SU-DHL-6 (cell line): ENCODE measurements at regions not wholly inside any gene's neighbourhood (a gene's known extent, or its start where the extent isn't known, plus 50 kb on each side); places are given as distances from the start of the nearest gene placed in this dataset.

Experiments used
- H2AFZ ChIP-seq: fragments of 200-600 bp; sonication (generic); 2 replicates; pipeline ENCODE4 v1.6.1; 2014; ENCODE audit warnings: low read depth, mild to moderate bottlenecking, moderate library complexity, mixed read lengths, antibody characterized with exemption, low read length; ENCODE audit not compliant: severe bottlenecking
- H3F3A ChIP-seq: fragments of 200-600 bp; shearing (Covaris generic); 2 replicates; pipeline ENCODE4 v1.6.0; 2016; ENCODE audit warnings: antibody characterized with exemption, mild to moderate bottlenecking; ENCODE audit not compliant: insufficient read depth
- H3K27ac ChIP-seq: fragments of 200-600 bp; sonication (generic); 2 replicates; pipeline ENCODE4 v1.5.1; 2016; ENCODE audit warnings: low read depth, mild to moderate bottlenecking, low read length, moderate library complexity, mixed read lengths
- H3K27me3 ChIP-seq: fragments of 200-600 bp; sonication (generic), shearing (Covaris generic); 2 replicates; pipeline ENCODE4 v1.6.0; 2014; ENCODE audit warnings: mild to moderate bottlenecking, low read length
- H3K36me3 ChIP-seq: fragments of 200-600 bp; sonication (generic); 2 replicates; pipeline ENCODE4 v1.6.1; 2014; ENCODE audit warnings: mild to moderate bottlenecking, low read length, mixed read lengths
- H3K4me2 ChIP-seq: fragments of 300-600, 200-600 bp; shearing (Covaris generic), sonication (generic); 2 replicates; pipeline ENCODE4 v1.6.0; 2014; ENCODE audit warnings: low read length, low read depth, mild to moderate bottlenecking; ENCODE audit not compliant: poor library complexity, severe bottlenecking
- H3K4me3 ChIP-seq: fragments of 200-600 bp; sonication (generic); 2 replicates; pipeline ENCODE4 v1.5.1; 2014; ENCODE audit warnings: antibody characterized with exemption, low read length, mild to moderate bottlenecking, mixed read lengths; ENCODE audit not compliant: insufficient read depth, poor library complexity, severe bottlenecking
- H3K79me2 ChIP-seq: fragments of 200-600 bp; sonication (generic); 2 replicates; pipeline ENCODE4 v1.6.1; 2014; ENCODE audit warnings: mild to moderate bottlenecking, low read length, moderate library complexity; ENCODE audit not compliant: insufficient read depth
- H3K9ac ChIP-seq: fragments of 200-600 bp; sonication (generic); 2 replicates; pipeline ENCODE4 v1.7.0; 2014; ENCODE audit warnings: mild to moderate bottlenecking, low read length
- H3K9me2 ChIP-seq: fragments of 200-600 bp; sonication (generic); replicated peaks from 2 replicates; pipeline ENCODE4 v1.6.1; 2014; ENCODE audit warnings: low read length; ENCODE audit not compliant: insufficient read depth
- H3K9me3 ChIP-seq: fragments of 200-600 bp; sonication (generic); 2 replicates; pipeline ENCODE4 v1.6.1; 2014; ENCODE audit warnings: low read length, mixed read lengths; ENCODE audit not compliant: insufficient read depth
- H4K20me1 ChIP-seq: fragments of 200-600 bp; sonication (generic); 2 replicates; pipeline ENCODE4 v1.6.1; 2014; ENCODE audit warnings: low read depth, mild to moderate bottlenecking, antibody characterized with exemption, low read length, moderate library complexity, mixed read lengths
- CTCF ChIP-seq: fragments of 200-600 bp; sonication (generic); IDR thresholded peaks from one replicate; pipeline ENCODE4 v1.5.1; 2017; ENCODE audit warnings: antibody characterized with exemption, mild to moderate bottlenecking, low read length, moderate library complexity; ENCODE audit not compliant: insufficient read depth, poor library complexity, severe bottlenecking
- EZH2phosphoT487 ChIP-seq: fragments of 200-600 bp; sonication (generic), shearing (Covaris generic); conservative IDR thresholded peaks from 2 replicates; pipeline ENCODE4 v1.6.1; 2018; ENCODE audit warnings: mild to moderate bottlenecking, antibody characterized with exemption, low read length, moderate library complexity, mixed read lengths

GRCh38 chr3:38970851-38971638 lies 80.7 kb downstream of the SCN11A start:
- TF ChIP-seq CTCF = no peak
- TF ChIP-seq EZH2phosphoT487 = no peak
- Histone ChIP-seq H3K79me2 (no peaks in the 10 kb centered on the region), H3K4me2 (no peak overlapping the region), H4K20me1 (no peaks in the 10 kb centered on the region), H3K4me3 (no peak overlapping the region), H3K36me3 (no peaks in the 10 kb centered on the region), H3K9ac (no peak overlapping the region), H3K27me3 (no peaks in the 10 kb centered on the region), H3K9me3 (no peaks in the 10 kb centered on the region), H2AFZ (no peak overlapping the region), H3K9me2 (no peaks in the 10 kb centered on the region), H3K27ac (no peak overlapping the region), H3F3A (no peaks in the 10 kb centered on the region)

DNA sequence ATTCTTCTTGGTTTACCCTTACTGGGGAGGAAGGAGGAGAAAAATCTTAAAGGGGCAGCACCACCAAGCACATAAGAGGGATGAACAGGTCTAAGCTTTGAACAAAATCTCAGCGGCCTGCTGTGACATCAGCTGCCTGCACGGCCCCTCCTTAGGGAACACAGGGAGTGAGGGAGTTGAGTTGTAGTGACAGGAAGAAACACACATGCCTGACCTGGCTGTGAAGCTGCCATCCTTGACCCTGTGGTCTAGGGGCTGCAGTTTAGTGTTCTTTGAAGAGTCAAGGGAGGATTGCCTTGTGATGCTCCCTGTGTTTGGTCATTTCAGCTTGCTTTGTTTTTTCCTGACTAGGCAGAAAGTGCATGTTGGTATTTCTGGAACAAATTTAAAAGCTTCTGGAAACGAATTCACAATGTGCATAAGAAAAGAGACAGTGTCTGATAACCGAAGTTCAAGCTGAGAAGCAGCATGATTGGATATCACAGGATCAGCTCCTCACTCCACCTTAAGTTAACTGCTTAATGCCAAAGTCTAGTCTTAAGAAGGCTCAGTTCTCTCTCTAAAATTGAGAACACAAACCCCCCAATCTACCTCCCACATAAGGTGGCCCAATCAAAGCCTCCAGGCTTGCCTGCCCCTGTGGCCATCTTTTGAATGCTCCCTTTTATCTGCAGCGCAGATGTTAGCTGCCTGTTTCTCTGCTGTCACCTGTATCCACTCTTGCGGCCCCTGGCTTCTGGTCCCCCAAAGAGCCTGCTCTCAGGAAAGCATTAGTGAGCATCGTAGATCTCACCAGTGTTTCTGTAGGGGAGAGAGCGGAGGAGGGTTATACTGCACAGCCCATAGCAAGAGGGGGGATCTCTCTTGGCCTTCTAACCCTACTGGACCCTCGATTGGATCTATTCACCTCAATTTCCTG lies 82.2 kb downstream of the SCN11A start:
- H3K27ac ChIP-seq = no peak overlapping the region
- H3K4me2 ChIP-seq = no peak overlapping the region
- no peaks in the 10 kb centered on the region for H3K36me3 ChIP-seq
- no peaks in the 10 kb centered on the region for H3K9me3 ChIP-seq
- H2AFZ ChIP-seq = no peak overlapping the region
- H3F3A ChIP-seq = no peaks in the 10 kb centered on the region
- no peaks in the 10 kb centered on the region for H4K20me1 ChIP-seq
- H3K9me2 ChIP-seq = no peaks in the 10 kb centered on the region
- TF ChIP-seq CTCF (no peak), EZH2phosphoT487 (no peak)
- no peaks in the 10 kb centered on the region for H3K27me3 ChIP-seq
- H3K79me2 ChIP-seq = no peaks in the 10 kb centered on the region
- no peak overlapping the region for H3K4me3 ChIP-seq
- H3K9ac ChIP-seq = no peak overlapping the region

DNA sequence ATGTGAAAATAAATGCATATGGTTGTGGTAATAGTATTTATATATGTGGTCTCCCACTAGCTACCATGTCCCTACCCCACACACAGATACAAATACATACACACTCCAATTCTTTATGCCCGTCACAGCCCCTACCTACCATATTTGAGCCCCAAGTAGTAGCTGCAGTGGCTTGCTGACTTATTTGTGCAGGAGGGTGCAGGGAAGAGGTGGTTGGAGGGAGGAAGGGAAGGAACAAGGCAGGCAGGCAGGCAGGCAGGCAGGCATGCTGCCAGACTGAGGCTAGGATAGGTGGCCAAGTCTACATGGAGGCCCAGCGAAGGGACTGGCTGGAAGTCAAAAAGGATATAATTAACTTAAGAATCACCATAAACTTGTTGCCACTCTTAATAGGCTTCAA lies 82.9 kb downstream of the SCN11A start:
- Histone ChIP-seq H3K9me3 (no peaks in the 10 kb centered on the region), H3F3A (no peaks in the 10 kb centered on the region), H3K27me3 (no peaks in the 10 kb centered on the region), H3K79me2 (no peaks in the 10 kb centered on the region), H4K20me1 (no peaks in the 10 kb centered on the region), H3K9ac (no peak overlapping the region), H3K27ac (no peak overlapping the region), H3K36me3 (no peaks in the 10 kb centered on the region), H3K4me2 (no peak overlapping the region), H3K4me3 (no peak overlapping the region), H2AFZ (no peak overlapping the region), H3K9me2 (no peaks in the 10 kb centered on the region)
- TF ChIP-seq CTCF = no peak
- TF ChIP-seq EZH2phosphoT487 = no peak
